ENCODE measurements at regions not wholly inside any gene's neighbourhood (a gene's known extent, or its start where the extent isn't known, plus 50 kb on each side); places are given as distances from the start of the nearest gene placed in this dataset.

- DNase-seq (ENCODE audit: low spot score), result no peak
Observed at GRCh38 chr16:18055411-18055916, 281.1 kb downstream of the NPIPA8 start.

- no peak for DNase-seq (ENCODE audit: low spot score)
Observed at GRCh38 chr16:18050777-18051176, 285.8 kb downstream of the NPIPA8 start.

GRCh38 chr16:18050234-18050633 lies 286.3 kb downstream of the NPIPA8 start:
- no peak for DNase-seq (ENCODE audit: low spot score)

- DNase-seq (ENCODE audit: low spot score), result no peak
Observed at GRCh38 chr16:18049547-18050133, 286.9 kb downstream of the NPIPA8 start.

GRCh38 chr16:18048853-18049546 lies 287.5 kb downstream of the NPIPA8 start:
- DNase-seq (ENCODE audit: low spot score), result no peak

- no peak for DNase-seq (ENCODE audit: low spot score)
Observed at GRCh38 chr16:18047761-18048160, 288.8 kb downstream of the NPIPA8 start.

- DNase-seq (ENCODE audit: low spot score), result no peak
Observed at GRCh38 chr16:18045356-18045755, 291.2 kb downstream of the NPIPA8 start.

- DNase-seq (ENCODE audit: low spot score), result no peak
Observed at GRCh38 chr16:18041864-18042834, 294.4 kb downstream of the NPIPA8 start.

GRCh38 chr16:18039931-18040330 lies 296.6 kb downstream of the NPIPA8 start:
- DNase-seq (ENCODE audit: low spot score), result no peak

- DNase-seq (ENCODE audit: low spot score), result no peak
Observed at GRCh38 chr16:18037051-18037450, 299.5 kb downstream of the NPIPA8 start.

- no peak for DNase-seq (ENCODE audit: low spot score)
Observed at GRCh38 chr16:18024611-18025010, 311.9 kb downstream of the NPIPA8 start.

GRCh38 chr16:18018376-18018775 lies 318.2 kb downstream of the NPIPA8 start:
- DNase-seq (ENCODE audit: low spot score), result no peak

- DNase-seq (ENCODE audit: low spot score), result no peak
Observed at GRCh38 chr16:18013863-18014262, 322.7 kb downstream of the NPIPA8 start.

- no peak for DNase-seq (ENCODE audit: low spot score)
Observed at GRCh38 chr16:18008356-18008755, 328.2 kb downstream of the NPIPA8 start.

GRCh38 chr16:18003033-18003432 lies 333.5 kb downstream of the NPIPA8 start:
- no peak for DNase-seq (ENCODE audit: low spot score)

- DNase-seq (ENCODE audit: low spot score), result no peak
Observed at GRCh38 chr16:17998996-17999395, 337.5 kb downstream of the NPIPA8 start.

GRCh38 chr16:17998550-17998949 lies 338.0 kb downstream of the NPIPA8 start:
- DNase-seq (ENCODE audit: low spot score), result no peak

GRCh38 chr16:17994027-17994426 lies 342.5 kb downstream of the NPIPA8 start:
- no peak for DNase-seq (ENCODE audit: low spot score)

- no peak for DNase-seq (ENCODE audit: low spot score)
Observed at GRCh38 chr16:17992416-17992815, 344.1 kb downstream of the NPIPA8 start.

- no peak for DNase-seq (ENCODE audit: low spot score)
Observed at GRCh38 chr16:17989255-17989654, 347.3 kb downstream of the NPIPA8 start.

GRCh38 chr16:17988839-17989238 lies 347.7 kb downstream of the NPIPA8 start:
- DNase-seq (ENCODE audit: low spot score), result no peak

- DNase-seq (ENCODE audit: low spot score), result no peak
Observed at GRCh38 chr16:17986991-17987390, 349.5 kb downstream of the NPIPA8 start.

Data from mucosa of gallbladder (tissue), 1 donor.